Ovary (tissue), 7 donors: ENCODE measurements at regions not wholly inside any gene's neighbourhood (a gene's known extent, or its start where the extent isn't known, plus 50 kb on each side); places are given as distances from the start of the nearest gene placed in this dataset.
"Not testable (repeated sequence)": the region's sequence is repeated elsewhere in the genome, so short reads cannot be mapped to it uniquely, and the experiment has no call there.

ENCODE experiments used
- DNase-seq, 5 donors: peaks; one replicate each; pipeline ENCODE4 v3.0.0-alpha.2; 2019 to 2020
- H3K27ac ChIP-seq, 2 donors: fragments of 200-600 bp; one replicate each; pipeline versions ENCODE4 v1.5.1 to v1.8.0; 2019 to 2022
- H3K27me3 ChIP-seq: fragments of 200-600 bp; one replicate; pipeline ENCODE4 v1.8.0; 2022
- H3K36me3 ChIP-seq: fragments of 200-600 bp; sonication (generic); one replicate; pipeline ENCODE4 v1.5.1; 2019
- H3K4me1 ChIP-seq: one replicate; pipeline ENCODE4 v1.8.1; 2013; ENCODE audit warnings: mild to moderate bottlenecking, moderate library complexity; ENCODE audit not compliant: insufficient read depth
- H3K4me3 ChIP-seq: fragments of 200-600 bp; sonication (generic); one replicate; pipeline ENCODE4 v1.5.1; 2017
- H3K9me3 ChIP-seq, 2 donors: fragments of 200-600 bp in 1 of 2; sonication (generic) in 1 of 2; one replicate each; pipeline versions ENCODE4 v1.5.1 to v1.8.1; 2013 to 2019; ENCODE audit warnings: mild to moderate bottlenecking in 1 of 2, moderate library complexity in 1 of 2
- EP300 ChIP-seq: sonication (generic); formaldehyde crosslinking; IDR thresholded peaks from one replicate; pipeline ENCODE4 v1.6.1; 2017; ENCODE audit warnings: antibody characterized with exemption
- POLR2A ChIP-seq: fragments of 450-650 bp; IDR thresholded peaks from one replicate; pipeline ENCODE4 v1.6.1; 2017; ENCODE audit warnings: antibody characterized with exemption, mild to moderate bottlenecking, moderate library complexity
- WGBS, 3 donors: extraction: QIAGEN DNeasy Blood & Tissue Kit in 1 of 3; methylation state at CpG; one replicate each; pipeline versions ENCODE4 v1.1.5 to v1.1.7; 2013 to 2017; 5-methylcytosine and 5-hydroxymethylcytosine counted together
- intact Hi-C, 4 donors: fragments of 100-400 bp; cut with DNase I; formaldehyde crosslinking; loops; one replicate each; pipeline versions ENCODE4 v1.11.0 to v1.15.1; 2022 to 2023
- TF ChIP-seq, protein P1 (sequence below), 3 donors: fragments of 450-650 bp in 2 of 3; fragments of 200-600 bp in 1 of 3; IDR thresholded peaks; one replicate each; pipeline versions ENCODE4 v1.5.1 to v1.8.0; 2016 to 2022; ENCODE audit warnings: antibody characterized with exemption in 3 of 3, mild to moderate bottlenecking in 1 of 3
- donor health status: DM: no; HTN: no; CAD: no; lungs with moderate emphysema.
- donor health status: DM: no; HTN: no; CAD: no.
- donor health status: Bipolar disorder and iron deficiency.
- donor health status: DM: no; HTN: no; CAD: no.
- donor health status: DM: yes; HTN: yes; CAD: no.

DNA sequence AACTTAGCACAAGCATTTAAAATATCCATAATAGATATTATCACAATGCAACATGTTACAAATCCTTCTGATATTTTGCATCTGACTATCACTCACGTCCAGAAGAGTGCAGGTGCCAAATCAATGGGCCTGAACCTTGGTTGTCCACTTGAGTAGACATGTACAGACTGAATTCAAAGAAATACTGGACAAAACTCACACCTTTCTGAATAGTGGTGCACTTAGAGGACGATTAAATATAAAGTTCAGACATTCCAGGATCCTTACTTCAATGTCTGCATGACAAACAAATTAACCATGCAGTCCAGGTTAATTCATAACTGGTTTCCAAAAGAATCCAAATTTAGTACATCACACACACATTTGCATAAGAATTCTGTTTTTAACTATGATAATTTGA, 406.0 kb upstream of the EDA2R start:
- Histone ChIP-seq H3K9me3 (no peaks in the 10 kb centered on the region), H3K27me3 (no peaks in the 10 kb centered on the region), H3K27ac (no peak overlapping the region), H3K4me1 (no peaks in the 10 kb centered on the region), H3K36me3 (no peaks in the 10 kb centered on the region), H3K4me3 (no peak overlapping the region)
- TF ChIP-seq POLR2A (no peak), EP300 (no peak)
- TF ChIP-seq, protein P1, sequence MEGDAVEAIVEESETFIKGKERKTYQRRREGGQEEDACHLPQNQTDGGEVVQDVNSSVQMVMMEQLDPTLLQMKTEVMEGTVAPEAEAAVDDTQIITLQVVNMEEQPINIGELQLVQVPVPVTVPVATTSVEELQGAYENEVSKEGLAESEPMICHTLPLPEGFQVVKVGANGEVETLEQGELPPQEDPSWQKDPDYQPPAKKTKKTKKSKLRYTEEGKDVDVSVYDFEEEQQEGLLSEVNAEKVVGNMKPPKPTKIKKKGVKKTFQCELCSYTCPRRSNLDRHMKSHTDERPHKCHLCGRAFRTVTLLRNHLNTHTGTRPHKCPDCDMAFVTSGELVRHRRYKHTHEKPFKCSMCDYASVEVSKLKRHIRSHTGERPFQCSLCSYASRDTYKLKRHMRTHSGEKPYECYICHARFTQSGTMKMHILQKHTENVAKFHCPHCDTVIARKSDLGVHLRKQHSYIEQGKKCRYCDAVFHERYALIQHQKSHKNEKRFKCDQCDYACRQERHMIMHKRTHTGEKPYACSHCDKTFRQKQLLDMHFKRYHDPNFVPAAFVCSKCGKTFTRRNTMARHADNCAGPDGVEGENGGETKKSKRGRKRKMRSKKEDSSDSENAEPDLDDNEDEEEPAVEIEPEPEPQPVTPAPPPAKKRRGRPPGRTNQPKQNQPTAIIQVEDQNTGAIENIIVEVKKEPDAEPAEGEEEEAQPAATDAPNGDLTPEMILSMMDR (IDR thresholded peaks at IDR 0.05), result no peak
- intact Hi-C loops, result no loop called here
- DNase-seq, result no peak
- WGBS, 3 donors, result 23 to 32% (median 24%) methylated on average over 2 of the region's 2 CpGs

- Histone ChIP-seq H3K27ac (no peak overlapping the region), H3K27me3 (no peaks in the 10 kb centered on the region), H3K4me3 (no peak overlapping the region), H3K9me3 (no peaks in the 10 kb centered on the region), H3K36me3 (no peaks in the 10 kb centered on the region), H3K4me1 (no peaks in the 10 kb centered on the region)
- 23 to 31% (median 26%) methylated on average over 4 of the region's 4 CpGs for WGBS, 3 donors
- DNase-seq, result no peak
- no peak for TF ChIP-seq POLR2A
- no peak for TF ChIP-seq EP300
- TF ChIP-seq, protein P1 (IDR thresholded peaks at IDR 0.05), result no peak
- intact Hi-C loops, result no loop called here
These were observed 405.3 kb upstream of the EDA2R start for GRCh38 chrX:67044029-67044653.

DNA sequence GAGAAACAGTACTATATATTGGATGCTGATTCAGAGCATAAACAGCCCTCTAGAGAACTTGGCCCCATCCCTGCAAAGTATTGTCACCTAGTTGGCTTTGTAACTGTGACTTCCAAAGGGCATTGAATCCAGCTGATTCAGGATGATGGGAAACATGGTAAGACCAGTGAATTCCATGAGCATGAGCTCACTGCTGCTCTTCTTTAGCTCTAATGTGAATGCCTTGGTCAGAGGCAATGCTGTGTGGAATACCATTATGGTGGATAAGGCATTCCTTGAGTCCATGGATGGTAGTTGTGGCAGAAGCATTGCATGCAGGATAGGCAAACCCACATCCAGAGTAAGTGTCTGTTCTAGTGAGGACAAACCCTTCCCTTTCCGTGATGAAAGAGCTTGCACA, 365.6 kb upstream of the EDA2R start:
- TF ChIP-seq POLR2A (no peak), EP300 (no peak)
- TF ChIP-seq, protein P1 (IDR thresholded peaks at IDR 0.05), result no peak
- WGBS, 3 donors, result 38 to 81% (median 53%) methylated on average over 1 of the region's 1 CpG

DNA sequence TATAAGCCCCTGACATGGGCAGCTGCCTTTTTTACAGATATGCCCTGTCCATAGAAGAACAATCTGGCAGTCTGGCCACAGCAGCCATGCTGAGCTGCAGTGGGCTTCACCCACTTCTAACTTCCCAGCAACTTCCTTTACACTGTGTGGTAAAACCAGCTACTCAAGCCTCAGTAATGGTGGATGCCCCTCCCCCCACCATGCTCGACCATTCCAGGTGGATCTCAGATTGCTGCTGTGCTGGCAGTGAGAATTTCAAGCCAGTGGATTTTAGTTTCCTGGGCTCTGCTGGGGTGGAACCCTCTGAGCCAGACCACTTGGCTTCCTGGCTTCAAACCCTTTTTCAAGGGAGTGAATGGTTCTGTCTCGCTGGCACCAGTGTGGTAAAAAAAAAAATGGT, 355.9 kb upstream of the EDA2R start:
- H3K27ac ChIP-seq, result no peak overlapping the region
- intact Hi-C loops, result no loop called here

More for the DNA sequence above, 365.6 kb upstream of the EDA2R start:
- no peak overlapping the region for H3K4me3 ChIP-seq
- H3K36me3 ChIP-seq, result no peaks in the 10 kb centered on the region
- peaks cover 0 to 4% of the 10 kb centered on the region in 2 donors for H3K9me3 ChIP-seq
- no peaks in the 10 kb centered on the region for H3K4me1 ChIP-seq
- H3K27me3 ChIP-seq, result no peaks in the 10 kb centered on the region
- DNase-seq, result no peak
- intact Hi-C loops, result no loop called here
- no peak overlapping the region for H3K27ac ChIP-seq

DNA sequence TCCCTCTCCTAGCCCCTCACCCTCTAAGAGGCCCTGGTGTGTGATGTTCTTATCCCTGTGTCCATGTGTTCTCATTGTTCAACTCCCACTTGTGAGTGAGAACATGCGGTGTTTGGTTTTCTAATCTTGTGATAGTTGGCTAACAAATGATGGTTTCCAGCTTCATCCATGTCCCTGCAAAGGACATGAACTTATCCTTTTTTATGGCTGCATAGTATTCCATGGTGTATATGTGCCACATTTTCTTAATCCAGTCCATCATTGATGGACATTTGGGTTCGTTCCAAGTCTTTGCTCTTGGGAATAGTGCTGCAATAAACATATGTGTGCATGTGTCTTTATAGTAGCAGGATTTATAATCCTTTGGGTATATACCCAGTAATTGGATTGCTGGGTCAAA, 353.2 kb upstream of the EDA2R start:
- H3K4me3 ChIP-seq, H3K9me3 ChIP-seq, H3K27me3 ChIP-seq, DNase-seq, H3K4me1 ChIP-seq, H3K36me3 ChIP-seq, H3K27ac ChIP-seq, intact Hi-C loops: not testable (repeated sequence)
- 72 to 75% (median 74%) methylated on average over 2 of the region's 2 CpGs for WGBS, 3 donors

More for the DNA sequence above, 355.9 kb upstream of the EDA2R start:
- H3K9me3 ChIP-seq, result no peaks in the 10 kb centered on the region
- WGBS, 3 donors, result 29 to 54% (median 32%) methylated on average over 2 of the region's 2 CpGs
- no peak overlapping the region for H3K4me3 ChIP-seq
- H3K27me3 ChIP-seq, result no peaks in the 10 kb centered on the region
- no peaks in the 10 kb centered on the region for H3K4me1 ChIP-seq
- TF ChIP-seq POLR2A, result no peak
- TF ChIP-seq, protein P1 (IDR thresholded peaks at IDR 0.05), result no peak
- DNase-seq, result no peak
- H3K36me3 ChIP-seq, result no peaks in the 10 kb centered on the region
